ENCODE measurements at regions not wholly inside any gene's neighbourhood (a gene's known extent, or its start where the extent isn't known, plus 50 kb on each side); places are given as distances from the start of the nearest gene placed in this dataset.

GRCh38 chr6:19158586-19158985 is 678.6 kb upstream of the ID4 start:
- Histone ChIP-seq H3K4me3 (ENCODE audit: low read length) (no peak overlapping the region), H3K27ac (ENCODE audit: low read length) (no peak overlapping the region), H3F3A (ENCODE audit: insufficient read depth, low read length, poor library complexity, severe bottlenecking) (no peaks in the 10 kb centered on the region), H3K36me3 (ENCODE audit: insufficient read depth, low read length) (no peaks in the 10 kb centered on the region), H3K9me3 (ENCODE audit: low read length) (no peaks in the 10 kb centered on the region), H3K9me2 (ENCODE audit: insufficient read depth, low read length) (no peaks in the 10 kb centered on the region), H3K79me2 (replicated peaks; ENCODE audit: insufficient read depth, low read length) (no peaks in the 10 kb centered on the region), H3K4me2 (ENCODE audit: low read length) (no peak overlapping the region), H2AFZ (ENCODE audit: low read depth, low read length) (no peak overlapping the region), H3K9ac (ENCODE audit: low read length) (no peak overlapping the region), H3K27me3 (ENCODE audit: insufficient read depth, low read depth, low read length) (no peaks in the 10 kb centered on the region), H4K20me1 (ENCODE audit: insufficient read depth) (no peaks in the 10 kb centered on the region)
- TF ChIP-seq MXI1 (conservative IDR thresholded peaks at IDR 0.05; ENCODE audit: poor library complexity, severe bottlenecking) (no peak), EP300 (conservative IDR thresholded peaks at IDR 0.05; ENCODE audit: poor library complexity, severe bottlenecking) (no peak), POLR2AphosphoS5 (IDR thresholded peaks at IDR 0.05) (no peak), EZH2 (IDR thresholded peaks at IDR 0.05; ENCODE audit: borderline replicate concordance, insufficient read depth, low read length, poor library complexity, severe bottlenecking) (no peak), SMC3 (conservative IDR thresholded peaks at IDR 0.05; ENCODE audit: poor library complexity) (no peak), CTCF (IDR thresholded peaks at IDR 0.05; ENCODE audit: poor library complexity, severe bottlenecking) (no peak), TAF1 (IDR thresholded peaks at IDR 0.05; ENCODE audit: low read depth) (no peak), REST (IDR thresholded peaks at IDR 0.05; ENCODE audit: borderline replicate concordance) (no peak), RAD21 (conservative IDR thresholded peaks at IDR 0.05) (no peak)

GRCh38 chr6:19159089-19159488 is 678.1 kb upstream of the ID4 start:
- Histone ChIP-seq H3K9ac (ENCODE audit: low read length) (no peak overlapping the region), H3K27ac (ENCODE audit: low read length) (no peak overlapping the region), H4K20me1 (ENCODE audit: insufficient read depth) (no peaks in the 10 kb centered on the region), H3K9me2 (ENCODE audit: insufficient read depth, low read length) (no peaks in the 10 kb centered on the region), H3K4me3 (ENCODE audit: low read length) (no peak overlapping the region), H3K4me2 (ENCODE audit: low read length) (no peak overlapping the region), H3F3A (ENCODE audit: insufficient read depth, low read length, poor library complexity, severe bottlenecking) (no peaks in the 10 kb centered on the region), H2AFZ (ENCODE audit: low read depth, low read length) (no peak overlapping the region), H3K79me2 (replicated peaks; ENCODE audit: insufficient read depth, low read length) (no peaks in the 10 kb centered on the region), H3K9me3 (ENCODE audit: low read length) (no peaks in the 10 kb centered on the region), H3K27me3 (ENCODE audit: insufficient read depth, low read depth, low read length) (no peaks in the 10 kb centered on the region), H3K36me3 (ENCODE audit: insufficient read depth, low read length) (no peaks in the 10 kb centered on the region)
- TF ChIP-seq SMC3 (conservative IDR thresholded peaks at IDR 0.05; ENCODE audit: poor library complexity) = no peak

- Histone ChIP-seq H3K4me3 (ENCODE audit: low read length) (no peak overlapping the region), H3K36me3 (ENCODE audit: insufficient read depth, low read length) (no peaks in the 10 kb centered on the region), H3K9me3 (ENCODE audit: low read length) (no peaks in the 10 kb centered on the region), H3F3A (ENCODE audit: insufficient read depth, low read length, poor library complexity, severe bottlenecking) (no peaks in the 10 kb centered on the region), H4K20me1 (ENCODE audit: insufficient read depth) (no peaks in the 10 kb centered on the region), H3K27ac (ENCODE audit: low read length) (no peak overlapping the region), H2AFZ (ENCODE audit: low read depth, low read length) (no peak overlapping the region), H3K79me2 (replicated peaks; ENCODE audit: insufficient read depth, low read length) (no peaks in the 10 kb centered on the region), H3K9ac (ENCODE audit: low read length) (no peak overlapping the region), H3K9me2 (ENCODE audit: insufficient read depth, low read length) (no peaks in the 10 kb centered on the region), H3K27me3 (ENCODE audit: insufficient read depth, low read depth, low read length) (no peaks in the 10 kb centered on the region), H3K4me2 (ENCODE audit: low read length) (no peak overlapping the region)
- TF ChIP-seq REST (IDR thresholded peaks at IDR 0.05; ENCODE audit: borderline replicate concordance) (no peak), MXI1 (conservative IDR thresholded peaks at IDR 0.05; ENCODE audit: poor library complexity, severe bottlenecking) (no peak), EP300 (conservative IDR thresholded peaks at IDR 0.05; ENCODE audit: poor library complexity, severe bottlenecking) (no peak), SMC3 (conservative IDR thresholded peaks at IDR 0.05; ENCODE audit: poor library complexity) (no peak), CTCF (IDR thresholded peaks at IDR 0.05; ENCODE audit: poor library complexity, severe bottlenecking) (no peak), RAD21 (conservative IDR thresholded peaks at IDR 0.05) (no peak), POLR2AphosphoS5 (IDR thresholded peaks at IDR 0.05) (no peak), EZH2 (IDR thresholded peaks at IDR 0.05; ENCODE audit: borderline replicate concordance, insufficient read depth, low read length, poor library complexity, severe bottlenecking) (no peak), TAF1 (IDR thresholded peaks at IDR 0.05; ENCODE audit: low read depth) (no peak)
Measured at GRCh38 chr6:19159561-19159960, 677.6 kb upstream of the ID4 start.
